Endodermal cell (in vitro differentiated cells): ENCODE measurements at regions not wholly inside any gene's neighbourhood (a gene's known extent, or its start where the extent isn't known, plus 50 kb on each side); places are given as distances from the start of the nearest gene placed in this dataset.

Source experiments
- DNase-seq: peaks from one replicate; pipeline ENCODE4 v3.0.0-alpha.2; 2017
- H3K27ac ChIP-seq: 2 replicates; pipeline ENCODE4 v1.5.1; 2013; ENCODE audit warnings: mild to moderate bottlenecking, low read depth, low read length, moderate library complexity
- H3K27me3 ChIP-seq: 2 replicates; pipeline ENCODE4 v1.6.1; 2013; ENCODE audit warnings: mild to moderate bottlenecking, low read length, moderate library complexity; ENCODE audit not compliant: insufficient read depth, control insufficient read depth, poor library complexity, severe bottlenecking
- H3K36me3 ChIP-seq: 2 replicates; pipeline ENCODE4 v1.7.0; 2013; ENCODE audit warnings: mild to moderate bottlenecking, low read length, moderate library complexity; ENCODE audit not compliant: control insufficient read depth, insufficient read depth
- H3K4me1 ChIP-seq: one replicate; pipeline ENCODE4 v1.7.0; 2013; ENCODE audit warnings: low read length; ENCODE audit not compliant: control insufficient read depth, insufficient read depth
- H3K4me3 ChIP-seq: 2 replicates; pipeline ENCODE4 v1.5.1; 2013; ENCODE audit warnings: mild to moderate bottlenecking, low read length, moderate library complexity
- H3K9ac ChIP-seq: 2 replicates; pipeline ENCODE4 v1.6.1; 2013; ENCODE audit warnings: mild to moderate bottlenecking, low read length, moderate library complexity; ENCODE audit not compliant: poor library complexity, severe bottlenecking; ENCODE audit errors: extremely low read depth
- H3K9me3 ChIP-seq: 2 replicates; pipeline ENCODE4 v1.6.1; 2013; ENCODE audit warnings: mild to moderate bottlenecking, low read length, moderate library complexity; ENCODE audit not compliant: control insufficient read depth
- H3K27ac Mint-ChIP-seq: 2 replicates; pipeline ENCODE4 v1.8.0; 2020; ENCODE audit warnings: mixed read lengths
- H3K27me3 Mint-ChIP-seq: 2 replicates; pipeline ENCODE4 v1.8.0; 2021; ENCODE audit warnings: mild to moderate bottlenecking, mixed read lengths; ENCODE audit not compliant: insufficient read depth
- H3K36me3 Mint-ChIP-seq: 2 replicates; pipeline ENCODE4 v1.8.0; 2020; ENCODE audit warnings: low read depth, mixed read lengths
- H3K4me1 Mint-ChIP-seq: 2 replicates; pipeline ENCODE4 v1.8.0; 2020; ENCODE audit warnings: mixed read lengths
- H3K4me3 Mint-ChIP-seq: 2 replicates; pipeline ENCODE4 v1.8.0; 2020; ENCODE audit warnings: mild to moderate bottlenecking, moderate library complexity, mixed read lengths
- H3K9me3 Mint-ChIP-seq: 2 replicates; pipeline ENCODE4 v1.8.0; 2020; ENCODE audit warnings: mild to moderate bottlenecking, mixed read lengths
- WGBS, 2 experiments: methylation state at CpG; one replicate each; pipeline versions ENCODE4 v1.1.5 to v1.1.7; 2013; ENCODE audit warnings: missing lambda C conversion rate in 2 of 2, mixed read lengths in 1 of 2; ENCODE audit not compliant: insufficient coverage in 1 of 2, insufficient read length in 1 of 2; 5-methylcytosine and 5-hydroxymethylcytosine counted together
- TF ChIP-seq, protein P1 (sequence below): fragments of 200-600 bp; sonication (generic); conservative IDR thresholded peaks from 2 replicates; pipeline ENCODE4 v1.5.0; 2021; ENCODE audit warnings: antibody characterized with exemption, mild to moderate bottlenecking

GRCh38 chr2:184041777-184042176, 556.6 kb upstream of the ZNF804A start:
- Mint-ChIP-seq H3K4me1 (peaks cover 4% of the 10 kb centered on the region), H3K36me3 (peaks cover 2% of the 10 kb centered on the region), H3K27me3 (no peaks in the 10 kb centered on the region), H3K4me3 (no peak overlapping the region), H3K27ac (no peak overlapping the region), H3K9me3 (peaks cover 6% of the 10 kb centered on the region)
- TF ChIP-seq, protein P1, sequence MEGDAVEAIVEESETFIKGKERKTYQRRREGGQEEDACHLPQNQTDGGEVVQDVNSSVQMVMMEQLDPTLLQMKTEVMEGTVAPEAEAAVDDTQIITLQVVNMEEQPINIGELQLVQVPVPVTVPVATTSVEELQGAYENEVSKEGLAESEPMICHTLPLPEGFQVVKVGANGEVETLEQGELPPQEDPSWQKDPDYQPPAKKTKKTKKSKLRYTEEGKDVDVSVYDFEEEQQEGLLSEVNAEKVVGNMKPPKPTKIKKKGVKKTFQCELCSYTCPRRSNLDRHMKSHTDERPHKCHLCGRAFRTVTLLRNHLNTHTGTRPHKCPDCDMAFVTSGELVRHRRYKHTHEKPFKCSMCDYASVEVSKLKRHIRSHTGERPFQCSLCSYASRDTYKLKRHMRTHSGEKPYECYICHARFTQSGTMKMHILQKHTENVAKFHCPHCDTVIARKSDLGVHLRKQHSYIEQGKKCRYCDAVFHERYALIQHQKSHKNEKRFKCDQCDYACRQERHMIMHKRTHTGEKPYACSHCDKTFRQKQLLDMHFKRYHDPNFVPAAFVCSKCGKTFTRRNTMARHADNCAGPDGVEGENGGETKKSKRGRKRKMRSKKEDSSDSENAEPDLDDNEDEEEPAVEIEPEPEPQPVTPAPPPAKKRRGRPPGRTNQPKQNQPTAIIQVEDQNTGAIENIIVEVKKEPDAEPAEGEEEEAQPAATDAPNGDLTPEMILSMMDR: no peak
- no peak for DNase-seq
- H3K9me3 ChIP-seq: peaks cover 8% of the 10 kb centered on the region
- no peak overlapping the region for H3K27ac ChIP-seq
- no peak overlapping the region for H3K4me3 ChIP-seq
- no peaks in the 10 kb centered on the region for H3K36me3 ChIP-seq
- WGBS, 2 experiments: 92 to 94% methylated on average over 3 to 4 of the region's 4 CpGs
- no peak overlapping the region for H3K9ac ChIP-seq
- H3K27me3 ChIP-seq: no peaks in the 10 kb centered on the region
- no peaks in the 10 kb centered on the region for H3K4me1 ChIP-seq

- Histone ChIP-seq H3K9ac (no peak overlapping the region), H3K9me3 (peaks cover 8% of the 10 kb centered on the region), H3K27me3 (no peaks in the 10 kb centered on the region), H3K4me1 (peaks cover 3% of the 10 kb centered on the region), H3K4me3 (no peak overlapping the region), H3K36me3 (no peaks in the 10 kb centered on the region), H3K27ac (no peak overlapping the region)
- no peaks in the 10 kb centered on the region for H3K27me3 Mint-ChIP-seq
- peaks cover 2% of the 10 kb centered on the region for H3K36me3 Mint-ChIP-seq
- 66 to 100% methylated on average over 1 to 3 of the region's 3 CpGs for WGBS, 2 experiments
- H3K9me3 Mint-ChIP-seq: peaks cover 6% of the 10 kb centered on the region
- no peak overlapping the region for H3K27ac Mint-ChIP-seq
- peaks cover 8% of the 10 kb centered on the region for H3K4me1 Mint-ChIP-seq
- no peak overlapping the region for H3K4me3 Mint-ChIP-seq
- DNase-seq: no peak
- TF ChIP-seq, protein P1: no peak
Measured at GRCh38 chr2:184047536-184047935, 550.8 kb upstream of the ZNF804A start.

- no peak overlapping the region for H3K27ac Mint-ChIP-seq
Measured at GRCh38 chr2:184049566-184049965, 548.8 kb upstream of the ZNF804A start.

More at GRCh38 chr2:184049566-184049965, 548.8 kb upstream of the ZNF804A start:
- Mint-ChIP-seq H3K4me1 (peaks cover 13% of the 10 kb centered on the region), H3K9me3 (peaks cover 10% of the 10 kb centered on the region), H3K36me3 (peaks cover 2% of the 10 kb centered on the region), H3K4me3 (no peak overlapping the region), H3K27me3 (no peaks in the 10 kb centered on the region)
- no peak for DNase-seq
- 90 to 94% methylated on average over 2 of the region's 2 CpGs for WGBS, 2 experiments
- peaks cover 6% of the 10 kb centered on the region for H3K4me1 ChIP-seq
- no peak overlapping the region for H3K27ac ChIP-seq
- H3K27me3 ChIP-seq: no peaks in the 10 kb centered on the region
- TF ChIP-seq, protein P1: no peak
- no peak overlapping the region for H3K4me3 ChIP-seq
- peaks cover 9% of the 10 kb centered on the region for H3K9me3 ChIP-seq
- no peaks in the 10 kb centered on the region for H3K36me3 ChIP-seq
- no peak overlapping the region for H3K9ac ChIP-seq
